Suprapubic skin (tissue), 4 donors: ENCODE measurements at regions not wholly inside any gene's neighbourhood (a gene's known extent, or its start where the extent isn't known, plus 50 kb on each side); places are given as distances from the start of the nearest gene placed in this dataset.

ENCODE experiments used
- DNase-seq, 2 donors: peaks; one replicate each; pipeline ENCODE4 v3.0.0-alpha.2; 2019; ENCODE audit warnings: low spot score in 2 of 2
- H3K27ac ChIP-seq: fragments of 200-600 bp; sonication (generic); one replicate; pipeline ENCODE4 v1.5.1; 2019
- H3K27me3 ChIP-seq: fragments of 200-600 bp; sonication (generic); one replicate; pipeline ENCODE4 v1.5.1; 2019
- H3K36me3 ChIP-seq: fragments of 200-600 bp; sonication (generic); one replicate; pipeline ENCODE4 v1.5.1; 2019
- H3K4me1 ChIP-seq: fragments of 200-600 bp; sonication (generic); one replicate; pipeline ENCODE4 v1.5.1; 2019
- H3K4me3 ChIP-seq: fragments of 200-600 bp; sonication (generic); one replicate; pipeline ENCODE4 v1.5.1; 2019; ENCODE audit warnings: mild to moderate bottlenecking
- H3K9me3 ChIP-seq: fragments of 200-600 bp; sonication (generic); one replicate; pipeline ENCODE4 v1.5.1; 2019
- CTCF ChIP-seq, 2 donors: fragments of 200-600 bp in 1 of 2; fragments of 450-650 bp in 1 of 2; sonication (generic) in 1 of 2; IDR thresholded peaks; one replicate each; pipeline ENCODE4 v1.5.1; 2016 to 2019; ENCODE audit warnings: antibody characterized with exemption in 2 of 2, mild to moderate bottlenecking in 1 of 2, moderate library complexity in 1 of 2
- EP300 ChIP-seq: sonication (generic); formaldehyde crosslinking; IDR thresholded peaks from one replicate; pipeline ENCODE4 v1.6.1; 2017; ENCODE audit warnings: antibody characterized with exemption
- POLR2A ChIP-seq, 2 donors: fragments of 450-650 bp; IDR thresholded peaks; one replicate each; pipeline ENCODE4 v1.6.1; 2017; ENCODE audit warnings: antibody characterized with exemption in 2 of 2, mild to moderate bottlenecking in 2 of 2, moderate library complexity in 2 of 2
- POLR2AphosphoS5 ChIP-seq, 3 donors: sonication (generic); formaldehyde crosslinking; IDR thresholded peaks; one replicate each; pipeline ENCODE4 v1.6.1; 2017; ENCODE audit warnings: antibody characterized with exemption in 3 of 3
- WGBS: methylation state at CpG from one replicate; pipeline ENCODE4 v1.1.5; 2018; 5-methylcytosine and 5-hydroxymethylcytosine counted together

GRCh38 chr10:43901744-43902504, 253.2 kb upstream of the ZNF32 start:
- WGBS, result 89% methylated on average over 9 of the region's 9 CpGs
- Histone ChIP-seq H3K4me3 (no peak overlapping the region), H3K27me3 (no peaks in the 10 kb centered on the region), H3K36me3 (no peaks in the 10 kb centered on the region), H3K9me3 (no peaks in the 10 kb centered on the region), H3K4me1 (peaks cover 32% of the 10 kb centered on the region), H3K27ac (no peak overlapping the region)
- TF ChIP-seq CTCF (IDR thresholded peaks at IDR 0.05), result no peak
- no peak for TF ChIP-seq POLR2A (IDR thresholded peaks at IDR 0.05)
- TF ChIP-seq EP300, result no peak
- no peak for TF ChIP-seq POLR2AphosphoS5 (IDR thresholded peaks at IDR 0.05)
- DNase-seq, result no peak

GRCh38 chr10:43901302-43901701, 252.6 kb upstream of the ZNF32 start:
- Histone ChIP-seq H3K9me3 (no peaks in the 10 kb centered on the region), H3K27ac (no peak overlapping the region), H3K4me1 (peaks cover 28% of the 10 kb centered on the region), H3K36me3 (no peaks in the 10 kb centered on the region), H3K27me3 (no peaks in the 10 kb centered on the region), H3K4me3 (no peak overlapping the region)
- TF ChIP-seq CTCF (IDR thresholded peaks at IDR 0.05) (no peak), POLR2AphosphoS5 (IDR thresholded peaks at IDR 0.05) (no peak), EP300 (no peak), POLR2A (IDR thresholded peaks at IDR 0.05) (no peak)
- no peak for DNase-seq
- 93% methylated on average over 3 of the region's 3 CpGs for WGBS

- H3K9me3 ChIP-seq, result no peaks in the 10 kb centered on the region
- no peak for DNase-seq
- peaks cover 21% of the 10 kb centered on the region for H3K4me1 ChIP-seq
- TF ChIP-seq POLR2A (IDR thresholded peaks at IDR 0.05), result no peak
- TF ChIP-seq CTCF (IDR thresholded peaks at IDR 0.05), result no peak
- no peak for TF ChIP-seq EP300
- TF ChIP-seq POLR2AphosphoS5 (IDR thresholded peaks at IDR 0.05), result no peak
- H3K27ac ChIP-seq, result no peak overlapping the region
- H3K27me3 ChIP-seq, result no peaks in the 10 kb centered on the region
- 89% methylated on average over 6 of the region's 6 CpGs for WGBS
- no peaks in the 10 kb centered on the region for H3K36me3 ChIP-seq
- H3K4me3 ChIP-seq, result no peak overlapping the region
These were observed 251.9 kb upstream of the ZNF32 start for GRCh38 chr10:43900571-43900970.

- Histone ChIP-seq H3K9me3 (no peaks in the 10 kb centered on the region), H3K4me1 (peaks cover 12% of the 10 kb centered on the region), H3K4me3 (no peak overlapping the region), H3K27ac (no peak overlapping the region), H3K36me3 (no peaks in the 10 kb centered on the region), H3K27me3 (no peaks in the 10 kb centered on the region)
- no peak for DNase-seq
- TF ChIP-seq POLR2AphosphoS5 (IDR thresholded peaks at IDR 0.05), result no peak
- no peak for TF ChIP-seq CTCF (IDR thresholded peaks at IDR 0.05)
- TF ChIP-seq POLR2A (IDR thresholded peaks at IDR 0.05), result no peak
- TF ChIP-seq EP300, result no peak
- WGBS, result 25% methylated on average over 3 of the region's 7 CpGs
These were observed 250.7 kb upstream of the ZNF32 start for GRCh38 chr10:43899224-43899959.

GRCh38 chr10:43898592-43898991, 249.9 kb upstream of the ZNF32 start:
- no peak for DNase-seq
- 69% methylated on average over 4 of the region's 4 CpGs for WGBS
- no peak overlapping the region for H3K27ac ChIP-seq

More at GRCh38 chr10:43898592-43898991, 249.9 kb upstream of the ZNF32 start:
- TF ChIP-seq POLR2AphosphoS5 (IDR thresholded peaks at IDR 0.05) (no peak), POLR2A (IDR thresholded peaks at IDR 0.05) (no peak), EP300 (no peak), CTCF (IDR thresholded peaks at IDR 0.05) (no peak)
- no peak overlapping the region for H3K4me3 ChIP-seq
- H3K27me3 ChIP-seq, result no peaks in the 10 kb centered on the region
- H3K4me1 ChIP-seq, result peaks cover 12% of the 10 kb centered on the region
- no peaks in the 10 kb centered on the region for H3K9me3 ChIP-seq
- no peaks in the 10 kb centered on the region for H3K36me3 ChIP-seq
